ENCODE measurements at regions not wholly inside any gene's neighbourhood (a gene's known extent, or its start where the extent isn't known, plus 50 kb on each side); places are given as distances from the start of the nearest gene placed in this dataset.

DNA sequence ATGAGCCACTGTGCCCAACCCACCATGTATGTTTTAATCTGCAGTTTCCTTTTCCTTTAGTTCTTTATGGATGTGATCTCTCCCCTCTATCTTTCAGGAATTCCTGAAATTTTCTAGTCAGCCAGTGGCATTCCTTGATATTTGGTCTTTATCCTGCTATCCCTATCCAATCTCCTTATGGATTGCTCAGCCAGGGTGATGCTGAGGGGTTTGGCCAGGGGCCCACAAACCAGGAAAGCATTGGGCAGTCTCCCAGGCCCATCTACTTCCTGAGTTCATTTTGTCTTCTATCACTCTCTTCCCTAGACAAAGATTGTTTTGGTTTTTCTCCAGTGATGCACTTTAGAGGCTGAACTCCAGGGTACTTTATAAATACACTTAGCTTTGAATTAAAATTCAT is 115.9 kb downstream of the KATNIP start:
- DNase-seq (ENCODE audit: low spot score in 2 of 2) = no peak
- Histone ChIP-seq H3K9me3 (no peaks in the 10 kb centered on the region), H3K36me3 (peaks cover 2 to 9% of the 10 kb centered on the region in 2 donors), H3K4me3 (no peak overlapping the region), H3K27ac (no peak overlapping the region), H3K27me3 (no peaks in the 10 kb centered on the region), H3K4me1 (no peaks in the 10 kb centered on the region)
- TF ChIP-seq, protein P1, sequence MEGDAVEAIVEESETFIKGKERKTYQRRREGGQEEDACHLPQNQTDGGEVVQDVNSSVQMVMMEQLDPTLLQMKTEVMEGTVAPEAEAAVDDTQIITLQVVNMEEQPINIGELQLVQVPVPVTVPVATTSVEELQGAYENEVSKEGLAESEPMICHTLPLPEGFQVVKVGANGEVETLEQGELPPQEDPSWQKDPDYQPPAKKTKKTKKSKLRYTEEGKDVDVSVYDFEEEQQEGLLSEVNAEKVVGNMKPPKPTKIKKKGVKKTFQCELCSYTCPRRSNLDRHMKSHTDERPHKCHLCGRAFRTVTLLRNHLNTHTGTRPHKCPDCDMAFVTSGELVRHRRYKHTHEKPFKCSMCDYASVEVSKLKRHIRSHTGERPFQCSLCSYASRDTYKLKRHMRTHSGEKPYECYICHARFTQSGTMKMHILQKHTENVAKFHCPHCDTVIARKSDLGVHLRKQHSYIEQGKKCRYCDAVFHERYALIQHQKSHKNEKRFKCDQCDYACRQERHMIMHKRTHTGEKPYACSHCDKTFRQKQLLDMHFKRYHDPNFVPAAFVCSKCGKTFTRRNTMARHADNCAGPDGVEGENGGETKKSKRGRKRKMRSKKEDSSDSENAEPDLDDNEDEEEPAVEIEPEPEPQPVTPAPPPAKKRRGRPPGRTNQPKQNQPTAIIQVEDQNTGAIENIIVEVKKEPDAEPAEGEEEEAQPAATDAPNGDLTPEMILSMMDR (IDR thresholded peaks at IDR 0.05) = no peak
- intact Hi-C loops (cut with DNase I) = no loop called here

- Histone ChIP-seq H3K4me1 (no peaks in the 10 kb centered on the region), H3K27ac (no peak overlapping the region), H3K4me3 (no peak overlapping the region), H3K27me3 (no peaks in the 10 kb centered on the region), H3K36me3 (no peaks in the 10 kb centered on the region), H3K9me3 (no peaks in the 10 kb centered on the region)
- no peak for DNase-seq (ENCODE audit: low spot score in 2 of 2)
- intact Hi-C loops (cut with DNase I) = no loop called here
- TF ChIP-seq, protein P1 (IDR thresholded peaks at IDR 0.05) = no peak
Measured at GRCh38 chr16:27670071-27670810, 120.3 kb downstream of the KATNIP start.

DNA sequence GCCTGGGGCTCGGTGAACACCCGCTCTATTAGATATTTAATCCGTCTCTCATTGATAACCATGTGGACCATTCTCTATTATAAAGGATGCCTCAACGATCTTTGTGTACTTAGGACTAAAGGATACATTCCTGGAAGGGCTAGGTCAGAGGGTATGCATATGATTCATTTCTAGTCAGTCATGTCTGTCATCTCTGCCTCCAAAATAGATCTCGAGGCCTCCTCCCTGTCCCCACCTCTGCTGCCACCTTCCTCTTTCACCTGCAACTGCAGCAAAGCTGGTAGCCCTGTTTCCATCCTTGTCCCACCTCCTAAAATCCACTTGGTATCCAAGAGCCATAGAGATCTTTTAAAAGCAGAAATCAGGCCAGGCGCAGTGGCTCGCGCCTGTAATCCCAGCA is 121.5 kb downstream of the KATNIP start:
- H3K9me3 ChIP-seq = no peaks in the 10 kb centered on the region
- no peaks in the 10 kb centered on the region for H3K27me3 ChIP-seq
- TF ChIP-seq, protein P1 (IDR thresholded peaks at IDR 0.05) = no peak
- H3K27ac ChIP-seq = no peak overlapping the region
- DNase-seq (ENCODE audit: low spot score in 2 of 2) = no peak
- intact Hi-C loops (cut with DNase I) = no loop called here
- no peaks in the 10 kb centered on the region for H3K36me3 ChIP-seq
- no peak overlapping the region for H3K4me3 ChIP-seq
- H3K4me1 ChIP-seq = no peaks in the 10 kb centered on the region

DNA sequence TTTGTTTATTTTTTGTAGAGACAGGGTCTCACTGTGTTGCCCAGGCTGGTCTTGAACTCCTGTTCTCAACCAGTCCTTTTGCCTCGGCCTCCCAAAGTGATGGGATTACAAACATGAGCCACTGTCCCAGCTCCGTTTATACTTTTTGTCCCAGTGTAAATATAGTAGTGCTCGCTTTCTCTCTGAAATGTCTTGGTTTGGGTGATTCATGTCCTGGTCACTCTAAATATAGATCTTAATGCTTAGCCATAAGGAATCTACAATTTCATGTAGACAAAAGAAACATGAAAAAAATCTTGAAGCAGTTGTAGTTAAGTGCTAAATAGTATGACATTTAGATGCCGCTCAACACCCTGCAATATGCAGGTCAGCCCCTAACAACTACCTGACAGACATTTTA is 126.9 kb downstream of the KATNIP start:
- TF ChIP-seq, protein P1 (IDR thresholded peaks at IDR 0.05) = no peak
- Histone ChIP-seq H3K27me3 (no peaks in the 10 kb centered on the region), H3K4me1 (no peaks in the 10 kb centered on the region), H3K4me3 (no peak overlapping the region), H3K9me3 (no peaks in the 10 kb centered on the region), H3K36me3 (peaks cover 6 to 25% of the 10 kb centered on the region in 2 donors), H3K27ac (no peak overlapping the region)
- intact Hi-C loops (cut with DNase I) = no loop called here
- DNase-seq (ENCODE audit: low spot score in 2 of 2) = no peak

DNA sequence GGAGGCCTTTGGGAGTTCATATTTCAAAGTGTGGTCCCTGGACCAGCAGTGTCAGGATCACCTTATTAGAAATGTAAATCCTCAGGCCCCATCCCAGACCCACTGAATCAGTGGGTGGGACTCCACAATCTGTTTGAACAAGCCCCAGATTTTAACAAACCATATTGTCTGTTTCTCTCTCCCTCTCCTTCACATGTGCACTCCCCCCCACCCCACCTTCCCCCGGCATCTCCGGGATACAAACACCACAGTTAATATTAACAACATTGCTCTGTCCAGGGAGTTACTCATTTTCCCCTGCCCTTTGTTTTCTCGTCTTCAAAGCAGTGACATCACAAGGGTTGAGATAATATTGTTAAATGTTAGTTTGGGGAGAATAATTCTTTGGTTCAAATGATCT is 127.3 kb downstream of the KATNIP start:
- H3K4me1 ChIP-seq = no peaks in the 10 kb centered on the region
- TF ChIP-seq, protein P1 (IDR thresholded peaks at IDR 0.05) = no peak
- no peak for DNase-seq (ENCODE audit: low spot score in 2 of 2)
- H3K36me3 ChIP-seq = peaks cover 6 to 28% of the 10 kb centered on the region in 2 donors
- H3K4me3 ChIP-seq = no peak overlapping the region
- no peaks in the 10 kb centered on the region for H3K9me3 ChIP-seq
- no peak overlapping the region for H3K27ac ChIP-seq
- H3K27me3 ChIP-seq = no peaks in the 10 kb centered on the region
- intact Hi-C loops (cut with DNase I) = no loop called here
